ENCODE measurements at regions not wholly inside any gene's neighbourhood (a gene's known extent, or its start where the extent isn't known, plus 50 kb on each side); places are given as distances from the start of the nearest gene placed in this dataset.
A peak's percentile ranks its signal among the peaks of the same experiment; 100 is the strongest.

DNA sequence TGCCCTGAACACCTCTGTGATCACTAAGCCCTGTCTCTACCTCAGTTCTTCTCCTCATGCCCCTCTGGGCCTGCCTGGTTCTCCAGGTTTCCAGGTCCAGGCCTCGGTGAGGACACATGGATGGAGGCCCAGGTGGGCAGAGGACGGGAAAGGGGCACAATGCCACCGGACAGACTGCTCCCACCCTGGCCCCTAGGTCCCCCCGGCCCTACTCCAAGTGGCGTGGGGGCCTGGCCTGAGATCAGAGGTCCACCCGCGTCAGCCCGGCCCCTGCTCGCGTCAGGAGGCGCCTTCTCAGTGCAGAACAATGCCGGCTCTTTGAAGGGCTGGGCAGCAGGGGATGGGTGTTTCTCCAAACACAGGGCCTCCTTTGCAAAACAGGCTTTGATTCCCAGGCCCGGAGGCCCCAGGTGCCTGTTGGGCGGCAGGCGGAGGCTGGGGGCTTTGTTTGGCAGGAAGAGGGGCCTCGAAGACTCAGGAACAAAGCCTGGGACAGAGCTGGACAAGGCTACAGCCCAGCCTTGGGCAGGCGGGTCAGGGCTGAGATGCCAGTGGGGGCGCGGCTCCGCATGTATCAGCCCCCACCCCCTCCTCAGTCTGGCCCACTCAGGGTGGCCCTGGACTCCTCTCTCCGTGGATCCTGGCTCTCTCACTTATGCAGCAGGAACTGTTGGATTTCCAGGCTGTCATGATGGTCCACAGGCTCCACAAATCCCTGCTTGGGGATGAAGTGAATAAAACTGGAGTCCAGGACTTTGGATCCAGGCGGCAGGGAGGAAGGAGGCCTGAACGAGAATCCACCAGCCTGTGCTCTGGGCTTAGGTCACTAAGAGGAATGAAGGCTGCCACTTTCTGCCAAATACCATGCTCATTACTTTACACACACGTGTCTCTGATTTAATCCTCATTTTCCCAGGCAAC is 77.4 kb upstream of the SLC2A1 start:
- no peaks in the 10 kb centered on the region for H3K27me3 ChIP-seq
- H3K36me3 ChIP-seq = no peaks in the 10 kb centered on the region
- H3K9me3 ChIP-seq = no peaks in the 10 kb centered on the region
- H3K27ac ChIP-seq = no peak overlapping the region
- DNase-seq (ENCODE audit: low spot score in 2 of 2) = no peak
- TF ChIP-seq POLR2AphosphoS5 (IDR thresholded peaks at IDR 0.05) (no peak), EP300 (IDR thresholded peaks at IDR 0.05) (no peak), POLR2A (IDR thresholded peaks at IDR 0.05) (no peak)
- TF ChIP-seq, protein P1, sequence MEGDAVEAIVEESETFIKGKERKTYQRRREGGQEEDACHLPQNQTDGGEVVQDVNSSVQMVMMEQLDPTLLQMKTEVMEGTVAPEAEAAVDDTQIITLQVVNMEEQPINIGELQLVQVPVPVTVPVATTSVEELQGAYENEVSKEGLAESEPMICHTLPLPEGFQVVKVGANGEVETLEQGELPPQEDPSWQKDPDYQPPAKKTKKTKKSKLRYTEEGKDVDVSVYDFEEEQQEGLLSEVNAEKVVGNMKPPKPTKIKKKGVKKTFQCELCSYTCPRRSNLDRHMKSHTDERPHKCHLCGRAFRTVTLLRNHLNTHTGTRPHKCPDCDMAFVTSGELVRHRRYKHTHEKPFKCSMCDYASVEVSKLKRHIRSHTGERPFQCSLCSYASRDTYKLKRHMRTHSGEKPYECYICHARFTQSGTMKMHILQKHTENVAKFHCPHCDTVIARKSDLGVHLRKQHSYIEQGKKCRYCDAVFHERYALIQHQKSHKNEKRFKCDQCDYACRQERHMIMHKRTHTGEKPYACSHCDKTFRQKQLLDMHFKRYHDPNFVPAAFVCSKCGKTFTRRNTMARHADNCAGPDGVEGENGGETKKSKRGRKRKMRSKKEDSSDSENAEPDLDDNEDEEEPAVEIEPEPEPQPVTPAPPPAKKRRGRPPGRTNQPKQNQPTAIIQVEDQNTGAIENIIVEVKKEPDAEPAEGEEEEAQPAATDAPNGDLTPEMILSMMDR (IDR thresholded peaks at IDR 0.05) = no peak
- WGBS = 74% methylated on average over 4 of the region's 24 CpGs
- no peak overlapping the region for H3K4me3 ChIP-seq
- H3K4me1 ChIP-seq = peaks cover 19% of the 10 kb centered on the region

DNA sequence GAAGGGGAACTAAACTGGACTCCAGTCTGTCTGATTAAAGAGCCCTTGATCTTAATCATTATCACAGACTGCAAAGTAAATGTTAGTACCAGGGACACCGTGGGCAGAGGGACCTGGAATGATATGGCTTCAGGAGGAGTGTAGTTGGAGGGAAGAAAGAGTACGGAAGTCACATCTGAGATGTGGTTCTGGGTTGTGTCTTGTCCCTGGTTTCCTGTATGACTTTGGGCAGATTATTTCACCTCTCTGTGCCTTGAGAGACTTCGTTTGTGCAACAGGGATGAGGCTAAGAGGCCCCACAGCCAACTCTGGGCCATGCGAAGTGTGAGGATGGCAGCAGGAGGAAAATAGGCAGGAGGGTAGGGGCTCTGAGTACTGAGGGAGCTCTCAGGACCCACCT is 76.1 kb upstream of the SLC2A1 start:
- no peaks in the 10 kb centered on the region for H3K27me3 ChIP-seq
- no peak overlapping the region for H3K27ac ChIP-seq
- DNase-seq (ENCODE audit: low spot score in 2 of 2) = no peak
- no peaks in the 10 kb centered on the region for H3K9me3 ChIP-seq
- WGBS = 73% methylated on average over 4 of the region's 4 CpGs
- no peak overlapping the region for H3K4me3 ChIP-seq
- no peaks in the 10 kb centered on the region for H3K36me3 ChIP-seq
- TF ChIP-seq POLR2AphosphoS5 (IDR thresholded peaks at IDR 0.05) (no peak), EP300 (IDR thresholded peaks at IDR 0.05) (no peak), POLR2A (IDR thresholded peaks at IDR 0.05) (no peak)
- TF ChIP-seq, protein P1 (IDR thresholded peaks at IDR 0.05) = no peak
- peaks cover 19% of the 10 kb centered on the region for H3K4me1 ChIP-seq

DNA sequence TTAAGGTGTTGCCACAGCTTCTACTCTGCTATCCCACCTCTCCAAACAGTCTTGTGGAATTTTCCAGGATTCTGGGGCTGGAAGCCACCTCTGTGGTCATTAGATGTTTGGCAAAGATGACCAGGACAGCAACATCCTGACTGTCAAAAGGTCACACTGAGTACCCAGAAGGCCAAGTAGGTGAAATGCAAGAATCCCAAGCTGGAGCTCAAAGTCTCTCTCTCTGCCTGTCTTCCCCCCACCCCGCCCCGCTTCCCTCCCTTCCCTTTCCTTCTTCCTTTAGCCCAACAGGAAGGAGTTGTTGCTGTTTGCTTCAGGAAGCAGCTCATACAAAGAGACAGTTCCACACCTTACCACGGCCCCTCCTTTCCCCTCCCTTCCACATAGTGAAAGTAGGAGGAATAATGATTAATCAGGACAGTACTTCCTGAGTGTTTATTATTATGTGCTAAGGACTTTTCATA is 75.6 kb upstream of the SLC2A1 start:
- H3K27ac ChIP-seq = no peak overlapping the region
- H3K9me3 ChIP-seq = no peaks in the 10 kb centered on the region
- no peak overlapping the region for H3K4me3 ChIP-seq
- no peak for TF ChIP-seq POLR2A (IDR thresholded peaks at IDR 0.05)
- no peak for TF ChIP-seq EP300 (IDR thresholded peaks at IDR 0.05)
- TF ChIP-seq, protein P1 (IDR thresholded peaks at IDR 0.05) = no peak
- TF ChIP-seq POLR2AphosphoS5 (IDR thresholded peaks at IDR 0.05) = no peak
- 44% methylated on average over 3 of the region's 3 CpGs for WGBS
- DNase-seq (ENCODE audit: low spot score in 2 of 2) = no peak
- H3K36me3 ChIP-seq = no peaks in the 10 kb centered on the region
- H3K4me1 ChIP-seq = peaks cover 19% of the 10 kb centered on the region
- no peaks in the 10 kb centered on the region for H3K27me3 ChIP-seq

DNA sequence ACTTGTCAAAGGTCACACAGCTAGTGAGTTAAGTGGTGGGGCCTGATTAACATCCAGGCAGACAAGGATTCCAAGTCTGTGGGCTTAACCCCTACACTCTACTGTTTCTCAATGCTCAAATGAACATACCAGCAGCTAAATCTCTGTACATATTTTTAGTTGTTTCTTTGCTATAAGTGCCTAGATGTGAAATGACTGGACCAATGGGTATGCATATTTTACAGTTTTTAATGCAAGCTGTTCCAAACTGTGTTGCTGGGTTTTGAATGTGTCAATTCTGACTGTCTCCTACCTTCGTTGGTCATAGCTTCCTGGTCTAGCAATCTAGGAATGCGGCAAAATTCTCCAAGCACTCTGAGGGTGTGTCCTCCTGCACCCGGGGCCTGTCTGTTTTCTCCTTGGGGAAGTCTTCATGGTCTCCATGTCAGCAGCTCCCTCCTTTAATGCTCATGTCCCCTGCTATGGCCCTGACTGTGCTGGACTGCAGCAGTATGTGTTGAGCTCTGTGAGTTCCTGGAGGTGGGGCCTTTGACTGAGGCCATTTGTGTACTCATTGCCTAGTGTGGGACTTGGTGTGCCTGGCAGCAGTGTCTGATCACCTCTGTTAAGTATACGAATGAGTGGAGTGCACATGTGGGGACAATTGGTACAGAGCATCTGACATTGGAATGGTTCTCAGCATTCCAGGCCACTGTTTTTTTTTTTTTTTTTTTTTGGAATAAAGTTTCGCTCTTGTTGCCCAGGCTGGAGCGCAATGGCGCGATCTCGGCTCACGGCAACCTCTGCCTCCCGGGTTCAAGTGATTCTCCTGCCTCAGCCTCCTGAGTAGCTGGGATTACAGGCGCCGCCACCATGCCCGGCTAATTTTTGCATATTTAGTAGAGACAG is 72.9 kb upstream of the SLC2A1 start:
- Histone ChIP-seq H3K27ac (no peak overlapping the region), H3K27me3 (no peaks in the 10 kb centered on the region), H3K4me1 (peaks cover 18% of the 10 kb centered on the region), H3K9me3 (no peaks in the 10 kb centered on the region), H3K4me3 (no peak overlapping the region), H3K36me3 (no peaks in the 10 kb centered on the region)
- 93% methylated on average over 14 of the region's 14 CpGs for WGBS
- peak in 1 of 2 donors; percentile 50 for DNase-seq (ENCODE audit: low spot score in 2 of 2)
- TF ChIP-seq, protein P1 (IDR thresholded peaks at IDR 0.05) = no peak
- no peak for TF ChIP-seq POLR2AphosphoS5 (IDR thresholded peaks at IDR 0.05)
- TF ChIP-seq POLR2A (IDR thresholded peaks at IDR 0.05) = no peak
- no peak for TF ChIP-seq EP300 (IDR thresholded peaks at IDR 0.05)

DNA sequence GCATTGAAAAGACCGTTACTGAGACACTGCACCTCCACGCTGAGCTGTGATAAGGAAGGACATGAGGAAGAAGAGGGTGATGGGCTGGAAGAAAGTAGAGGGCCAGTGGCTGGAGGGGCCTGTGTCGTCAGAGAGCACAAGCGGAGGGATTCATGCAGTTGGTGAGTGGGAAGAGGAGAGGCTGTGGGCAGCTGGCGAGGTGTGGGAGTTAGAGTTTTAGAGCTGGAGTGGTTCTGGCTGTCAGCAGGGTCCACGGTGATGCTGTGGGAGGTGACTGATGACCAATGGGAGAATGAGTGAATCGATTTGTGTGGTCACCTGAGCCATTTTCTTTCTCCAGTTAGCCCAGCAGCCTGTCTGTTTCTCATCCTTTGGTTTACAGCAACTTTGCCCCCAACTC is 66.2 kb upstream of the SLC2A1 start:
- no peaks in the 10 kb centered on the region for H3K27me3 ChIP-seq
- H3K36me3 ChIP-seq = no peaks in the 10 kb centered on the region
- no peak overlapping the region for H3K27ac ChIP-seq
- peaks cover 23% of the 10 kb centered on the region for H3K4me1 ChIP-seq
- no peaks in the 10 kb centered on the region for H3K9me3 ChIP-seq
- H3K4me3 ChIP-seq = no peak overlapping the region
- no peak for DNase-seq (ENCODE audit: low spot score in 2 of 2)
- TF ChIP-seq POLR2AphosphoS5 (IDR thresholded peaks at IDR 0.05) = no peak
- TF ChIP-seq, protein P1 (IDR thresholded peaks at IDR 0.05) = no peak
- TF ChIP-seq POLR2A (IDR thresholded peaks at IDR 0.05) = no peak
- TF ChIP-seq EP300 (IDR thresholded peaks at IDR 0.05) = no peak
- WGBS = 83% methylated on average over 7 of the region's 7 CpGs

Data from suprapubic skin (tissue), 4 donors.